ENCODE measurements at regions not wholly inside any gene's neighbourhood (a gene's known extent, or its start where the extent isn't known, plus 50 kb on each side); places are given as distances from the start of the nearest gene placed in this dataset.
A peak's percentile ranks its signal among the peaks of the same experiment; 100 is the strongest.

- H3K4me3 ChIP-seq (ENCODE audit: control insufficient read depth, low read depth, low read length) = no peak overlapping the region
- DNase-seq (ENCODE audit: low read depth) = no peak
- TF ChIP-seq CTCF (conservative IDR thresholded peaks at IDR 0.05; ENCODE audit: control insufficient read depth, insufficient read depth, low read depth, low read length) = no peak
Measured at GRCh38 chr7:47663213-47663612, 81.3 kb upstream of the TNS3 start.

GRCh38 chr7:47661051-47661714, 79.3 kb upstream of the TNS3 start:
- no peak for TF ChIP-seq CTCF (conservative IDR thresholded peaks at IDR 0.05; ENCODE audit: control insufficient read depth, insufficient read depth, low read depth, low read length)
- no peak for DNase-seq (ENCODE audit: low read depth)
- no peak overlapping the region for H3K4me3 ChIP-seq (ENCODE audit: control insufficient read depth, low read depth, low read length)

- H3K4me3 ChIP-seq (ENCODE audit: control insufficient read depth, low read depth, low read length) = no peak overlapping the region
- TF ChIP-seq CTCF (conservative IDR thresholded peaks at IDR 0.05; ENCODE audit: control insufficient read depth, insufficient read depth, low read depth, low read length) = no peak
- no peak for DNase-seq (ENCODE audit: low read depth)
Measured at GRCh38 chr7:47659664-47660462, 78.0 kb upstream of the TNS3 start.

GRCh38 chr7:47658886-47659635, 77.2 kb upstream of the TNS3 start:
- no peak for DNase-seq (ENCODE audit: low read depth)
- H3K4me3 ChIP-seq (ENCODE audit: control insufficient read depth, low read depth, low read length) = no peak overlapping the region
- no peak for TF ChIP-seq CTCF (conservative IDR thresholded peaks at IDR 0.05; ENCODE audit: control insufficient read depth, insufficient read depth, low read depth, low read length)

GRCh38 chr7:47657126-47657525, 75.2 kb upstream of the TNS3 start:
- no peak for TF ChIP-seq CTCF (conservative IDR thresholded peaks at IDR 0.05; ENCODE audit: control insufficient read depth, insufficient read depth, low read depth, low read length)
- H3K4me3 ChIP-seq (ENCODE audit: control insufficient read depth, low read depth, low read length) = no peak overlapping the region
- DNase-seq (ENCODE audit: low read depth) = no peak

- DNase-seq (ENCODE audit: low read depth) = peak; percentile 64
- TF ChIP-seq CTCF (conservative IDR thresholded peaks at IDR 0.05; ENCODE audit: control insufficient read depth, insufficient read depth, low read depth, low read length) = no peak
- no peak overlapping the region for H3K4me3 ChIP-seq (ENCODE audit: control insufficient read depth, low read depth, low read length)
Measured at GRCh38 chr7:47654672-47655298, 72.9 kb upstream of the TNS3 start.
